AG08395 (cell line): ENCODE measurements at regions not wholly inside any gene's neighbourhood (a gene's known extent, or its start where the extent isn't known, plus 50 kb on each side); places are given as distances from the start of the nearest gene placed in this dataset.
"Not testable (repeated sequence)": the region's sequence is repeated elsewhere in the genome, so short reads cannot be mapped to it uniquely, and the experiment has no call there.

Source experiments
- DNase-seq: peaks from one replicate; pipeline ENCODE4 v3.0.0; 2012; ENCODE audit warnings: mixed read lengths, low spot score

GRCh38 chr7:156590212-156590611 is 50.4 kb upstream of the RNF32 start:
- DNase-seq = no peak

- DNase-seq = no peak
These were observed 50.8 kb upstream of the RNF32 start for GRCh38 chr7:156589808-156590207.

- no peak for DNase-seq
These were observed 54.6 kb upstream of the RNF32 start for GRCh38 chr7:156585926-156586325.

GRCh38 chr7:156585025-156585648 is 55.4 kb upstream of the RNF32 start:
- no peak for DNase-seq

- no peak for DNase-seq
These were observed 57.9 kb upstream of the RNF32 start for GRCh38 chr7:156582591-156583123.

GRCh38 chr7:156580036-156580435 is 60.5 kb upstream of the RNF32 start:
- no peak for DNase-seq

GRCh38 chr7:156579566-156579965 is 61.0 kb upstream of the RNF32 start:
- no peak for DNase-seq

- DNase-seq = no peak
These were observed 61.6 kb upstream of the RNF32 start for GRCh38 chr7:156578978-156579430.

- DNase-seq = no peak
These were observed 62.0 kb upstream of the RNF32 start for GRCh38 chr7:156578578-156578940.

- no peak for DNase-seq
These were observed 62.7 kb upstream of the RNF32 start for GRCh38 chr7:156577645-156578577.

GRCh38 chr7:156576216-156577058 is 64.1 kb upstream of the RNF32 start:
- DNase-seq = no peak

GRCh38 chr7:156568258-156568657 is 72.3 kb upstream of the RNF32 start:
- DNase-seq = no peak

- no peak for DNase-seq
These were observed 73.6 kb upstream of the RNF32 start for GRCh38 chr7:156566812-156567549.

- not testable (repeated sequence) for DNase-seq
These were observed 75.6 kb upstream of the RNF32 start for GRCh38 chr7:156565002-156565401.

- DNase-seq = no peak
These were observed 79.9 kb upstream of the RNF32 start for GRCh38 chr7:156560696-156561095.

- no peak for DNase-seq
These were observed 80.5 kb upstream of the RNF32 start for GRCh38 chr7:156560075-156560474.

- DNase-seq = no peak
These were observed 81.6 kb upstream of the RNF32 start for GRCh38 chr7:156559001-156559400.

GRCh38 chr7:156558198-156558597 is 82.4 kb upstream of the RNF32 start:
- DNase-seq = peak; percentile 3

GRCh38 chr7:156556083-156556482 is 84.5 kb upstream of the RNF32 start:
- DNase-seq = no peak

- no peak for DNase-seq
These were observed 86.1 kb upstream of the RNF32 start for GRCh38 chr7:156554488-156554887.

GRCh38 chr7:156549636-156550035 is 90.9 kb upstream of the RNF32 start:
- DNase-seq = no peak
